ENCODE measurements at regions not wholly inside any gene's neighbourhood (a gene's known extent, or its start where the extent isn't known, plus 50 kb on each side); places are given as distances from the start of the nearest gene placed in this dataset.

DNA sequence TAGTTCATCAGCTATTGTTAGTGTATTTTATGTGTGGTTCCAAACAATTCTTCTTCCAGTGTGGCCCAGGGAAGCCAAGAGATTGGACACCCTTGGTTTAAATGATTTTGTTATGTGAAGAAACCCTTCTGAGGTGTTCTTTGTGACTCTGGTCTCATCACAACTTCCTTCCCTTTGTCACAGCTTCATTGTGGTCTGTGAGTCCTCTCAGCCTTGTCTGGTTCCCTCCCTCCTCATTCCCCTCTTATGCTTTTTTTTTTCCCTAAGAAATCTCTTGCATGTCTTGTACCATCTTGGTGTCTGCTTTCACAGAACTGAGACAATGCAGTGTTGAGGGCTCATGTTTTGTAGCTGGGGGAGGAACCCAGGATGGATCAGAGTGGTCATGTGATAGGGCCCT lies 118.9 kb downstream of the TMEM182 start:
- CTCF ChIA-PET (ENCODE audit: partially characterized antibody): interaction anchor here (1.3 to 1.9 kb wide), 2 partner anchors 9 to 40 kb away, joined by 6 to 11 read pairs; no protein-coding TSS in a partner anchor

More for the DNA sequence above, 118.9 kb downstream of the TMEM182 start:
- no peak overlapping the region for H2BK12ac ChIP-seq (ENCODE audit: low read depth, low read length)
- TF ChIP-seq NRF1 (IDR thresholded peaks at IDR 0.05; ENCODE audit: low read depth, low read length): no peak
- no peak for TF ChIP-seq TCF12 (IDR thresholded peaks at IDR 0.05; ENCODE audit: low read depth, low read length)
- TF ChIP-seq TAF1 (IDR thresholded peaks at IDR 0.05; ENCODE audit: low read depth, low read length): no peak
- no peak for TF ChIP-seq CBX8 (IDR thresholded peaks at IDR 0.05; ENCODE audit: borderline replicate concordance, low read depth, low read length)
- TF ChIP-seq NANOG (IDR thresholded peaks at IDR 0.05; ENCODE audit: insufficient read depth, low read depth, low read length, poor library complexity, severe bottlenecking): no peak
- TF ChIP-seq SRF (IDR thresholded peaks at IDR 0.05; ENCODE audit: low read depth, low read length): no peak
- no peak for TF ChIP-seq MAFK (IDR thresholded peaks at IDR 0.05; ENCODE audit: low read depth, low read length)
- TF ChIP-seq ZNF274 (IDR thresholded peaks at IDR 0.05; ENCODE audit: borderline replicate concordance, extremely low read depth, low read length): no peak
- TF ChIP-seq, protein P1, sequence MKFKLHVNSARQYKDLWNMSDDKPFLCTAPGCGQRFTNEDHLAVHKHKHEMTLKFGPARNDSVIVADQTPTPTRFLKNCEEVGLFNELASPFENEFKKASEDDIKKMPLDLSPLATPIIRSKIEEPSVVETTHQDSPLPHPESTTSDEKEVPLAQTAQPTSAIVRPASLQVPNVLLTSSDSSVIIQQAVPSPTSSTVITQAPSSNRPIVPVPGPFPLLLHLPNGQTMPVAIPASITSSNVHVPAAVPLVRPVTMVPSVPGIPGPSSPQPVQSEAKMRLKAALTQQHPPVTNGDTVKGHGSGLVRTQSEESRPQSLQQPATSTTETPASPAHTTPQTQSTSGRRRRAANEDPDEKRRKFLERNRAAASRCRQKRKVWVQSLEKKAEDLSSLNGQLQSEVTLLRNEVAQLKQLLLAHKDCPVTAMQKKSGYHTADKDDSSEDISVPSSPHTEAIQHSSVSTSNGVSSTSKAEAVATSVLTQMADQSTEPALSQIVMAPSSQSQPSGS (IDR thresholded peaks at IDR 0.05; ENCODE audit: low read length): no peak
- TF ChIP-seq YY1 (IDR thresholded peaks at IDR 0.05; ENCODE audit: low read depth, low read length): no peak
- H3K4me2 ChIP-seq (ENCODE audit: insufficient read depth in 1 of 2, low read depth in 2 of 2, low read length in 2 of 2): no peak overlapping the region
- no peak overlapping the region for H3K4me3 ChIP-seq (ENCODE audit: extremely low read depth in 1 of 4, insufficient read depth in 2 of 4, low read depth in 3 of 4, low read length in 4 of 4)
- H2AFZ ChIP-seq (ENCODE audit: low read length): no peak overlapping the region
- no peaks in the 10 kb centered on the region for H3K79me1 ChIP-seq (ENCODE audit: low read depth, low read length)
- H3K23ac ChIP-seq (ENCODE audit: insufficient read length): no peak overlapping the region
- no peak overlapping the region for H3K56ac ChIP-seq (replicated peaks; ENCODE audit: insufficient read length, low read depth, low read length)
- POLR2A ChIA-PET (ENCODE audit: partially characterized antibody): no interaction called here
- no peak overlapping the region for H3K4ac ChIP-seq (replicated peaks; ENCODE audit: insufficient read length, low read depth, low read length)
- H3K14ac ChIP-seq (ENCODE audit: insufficient read length): no peak overlapping the region
- no peaks in the 10 kb centered on the region for H4K20me1 ChIP-seq (replicated peaks in 1 of 2; ENCODE audit: control insufficient read depth in 1 of 2, insufficient read depth in 2 of 2, low read length in 2 of 2)
- no peak overlapping the region for H4K8ac ChIP-seq (ENCODE audit: extremely low read depth, insufficient read depth, low read length)
- H3K36me3 ChIP-seq (ENCODE audit: control insufficient read depth in 2 of 4, insufficient read depth in 4 of 4, low read length in 3 of 4): no peaks in the 10 kb centered on the region
- no peak overlapping the region for H2BK120ac ChIP-seq (replicated peaks; ENCODE audit: low read depth, low read length)
- H4K91ac ChIP-seq (replicated peaks; ENCODE audit: insufficient read length, low read length): no peak overlapping the region
- no peak overlapping the region for H2BK5ac ChIP-seq (ENCODE audit: low read depth, low read length)
- no peaks in the 10 kb centered on the region; the same call in 1 of the 2 replicates for H3K23me2 ChIP-seq (ENCODE audit: low read depth, low read length)
- no peak overlapping the region for H3K18ac ChIP-seq (ENCODE audit: extremely low read depth, low read length)
- H4K5ac ChIP-seq (ENCODE audit: insufficient read length, low read depth, low read length): no peak overlapping the region
- no peaks in the 10 kb centered on the region for H3K4me1 ChIP-seq (replicated peaks in 1 of 4; ENCODE audit: control insufficient read depth in 3 of 4, insufficient read depth in 4 of 4, low read length in 3 of 4)
- no peaks in the 10 kb centered on the region for H3K79me2 ChIP-seq (ENCODE audit: control insufficient read depth in 1 of 2, insufficient read depth in 2 of 2, low read length in 2 of 2)
- H3K27me3 ChIP-seq (replicated peaks in 1 of 4; ENCODE audit: control insufficient read depth in 3 of 4, extremely low read depth in 1 of 4, insufficient read depth in 3 of 4, low read length in 3 of 4): no peaks in the 10 kb centered on the region
- peaks cover 6 to 9% of the 10 kb centered on the region in 2 experiments; a peak in 2 of 4 replicates for H3K9me3 ChIP-seq (ENCODE audit: insufficient read depth in 2 of 2, low read depth in 1 of 2, low read length in 1 of 2)
- FAIRE-seq: no peak
- no peak overlapping the region for H2BK20ac ChIP-seq (ENCODE audit: low read length)
- no peak for DNase-seq (ENCODE audit: low read depth in 1 of 2, low spot score in 2 of 2)
- H2BK15ac ChIP-seq (ENCODE audit: low read length): no peak overlapping the region
- H2AK5ac ChIP-seq (ENCODE audit: low read depth, low read length): no peak overlapping the region
- no peak overlapping the region for H3K9ac ChIP-seq (replicated peaks in 1 of 4; ENCODE audit: extremely low read depth in 1 of 4, low read depth in 3 of 4, low read length in 3 of 4)
- H3K27ac ChIP-seq (ENCODE audit: low read depth, low read length): no peak overlapping the region
